Smooth muscle cell of the brain vasculature (primary cell): ENCODE measurements at regions not wholly inside any gene's neighbourhood (a gene's known extent, or its start where the extent isn't known, plus 50 kb on each side); places are given as distances from the start of the nearest gene placed in this dataset.

Source experiments
- DNase-seq: peaks from one replicate; pipeline ENCODE4 v3.0.0-alpha.2; 2012; ENCODE audit warnings: low read depth, low spot score

DNA sequence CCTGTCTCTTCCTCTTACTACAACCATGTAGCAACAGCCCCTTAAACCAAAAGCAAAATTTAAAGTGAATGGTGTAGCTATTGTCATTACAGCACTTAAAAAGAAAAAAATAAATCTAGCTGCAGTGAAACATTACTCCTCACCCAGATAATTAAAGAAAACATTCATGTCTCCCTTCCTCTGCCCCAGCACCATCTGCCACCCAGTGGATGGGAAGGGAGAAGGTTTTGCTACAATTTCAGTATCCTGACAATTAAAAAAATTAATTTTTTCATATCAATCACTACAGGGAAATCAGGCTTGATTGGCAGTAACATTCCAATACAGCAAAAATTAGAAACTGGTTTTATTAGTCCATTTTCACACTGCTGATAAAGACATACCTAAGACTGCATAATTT lies 147.4 kb upstream of the PUM3 start:
- DNase-seq = no peak

DNA sequence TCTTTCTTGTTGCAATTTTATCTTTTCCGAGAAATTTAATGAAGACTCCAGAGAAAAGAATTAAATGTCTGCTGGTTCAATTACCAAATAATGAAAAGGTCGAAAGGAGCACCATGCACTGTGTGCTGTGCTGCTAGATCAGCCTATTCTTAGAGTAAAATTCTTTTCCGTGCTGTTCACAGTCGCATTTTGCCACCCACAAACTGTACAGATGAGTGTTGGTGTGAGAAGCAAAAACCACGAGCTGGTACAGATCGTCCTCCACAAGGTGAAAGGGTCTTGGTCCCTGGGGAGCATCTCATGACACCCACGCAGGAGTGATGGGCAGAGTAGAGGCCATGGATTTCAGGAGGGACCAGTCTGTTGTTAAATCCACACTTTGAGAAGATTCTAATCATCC lies 143.8 kb upstream of the PUM3 start:
- DNase-seq = no peak

DNA sequence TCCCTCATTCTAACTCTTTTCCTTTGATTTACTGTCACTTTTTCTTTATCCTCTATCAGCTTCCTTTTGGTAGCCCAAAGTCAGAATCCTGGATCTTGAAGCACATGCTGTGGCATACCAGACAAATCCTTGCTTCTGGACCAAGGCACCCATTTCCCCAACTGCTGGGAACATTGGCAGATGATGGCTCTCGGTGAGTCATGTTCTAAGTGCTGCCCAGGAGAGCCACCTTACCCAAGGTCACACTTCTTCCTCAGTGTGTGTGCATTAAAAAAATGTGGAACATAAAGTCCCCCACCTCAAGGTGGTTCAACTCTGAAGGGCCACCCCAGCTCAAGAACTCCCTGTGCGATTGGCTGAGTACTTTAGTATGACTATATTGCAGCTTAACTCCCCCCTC lies 141.4 kb upstream of the PUM3 start:
- no peak for DNase-seq

DNA sequence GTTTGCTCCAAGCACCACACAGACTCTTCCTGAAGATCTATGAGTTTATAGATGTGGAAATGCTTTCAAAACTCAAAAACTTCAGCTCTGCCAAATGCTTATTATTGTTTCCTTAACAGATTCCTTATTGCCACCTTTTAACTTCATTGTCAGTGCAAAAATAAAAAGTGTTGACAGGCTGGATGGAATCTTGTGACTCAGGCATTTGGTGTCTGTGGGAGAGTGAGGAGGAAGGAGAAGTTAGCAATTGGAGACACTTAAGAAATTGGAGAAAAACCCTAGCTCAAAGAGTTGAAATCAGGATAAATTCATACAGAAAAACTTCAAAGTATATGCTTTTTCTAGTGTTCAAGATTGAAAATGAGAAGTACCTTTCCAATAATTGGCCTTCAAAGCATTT lies 140.6 kb upstream of the PUM3 start:
- no peak for DNase-seq

DNA sequence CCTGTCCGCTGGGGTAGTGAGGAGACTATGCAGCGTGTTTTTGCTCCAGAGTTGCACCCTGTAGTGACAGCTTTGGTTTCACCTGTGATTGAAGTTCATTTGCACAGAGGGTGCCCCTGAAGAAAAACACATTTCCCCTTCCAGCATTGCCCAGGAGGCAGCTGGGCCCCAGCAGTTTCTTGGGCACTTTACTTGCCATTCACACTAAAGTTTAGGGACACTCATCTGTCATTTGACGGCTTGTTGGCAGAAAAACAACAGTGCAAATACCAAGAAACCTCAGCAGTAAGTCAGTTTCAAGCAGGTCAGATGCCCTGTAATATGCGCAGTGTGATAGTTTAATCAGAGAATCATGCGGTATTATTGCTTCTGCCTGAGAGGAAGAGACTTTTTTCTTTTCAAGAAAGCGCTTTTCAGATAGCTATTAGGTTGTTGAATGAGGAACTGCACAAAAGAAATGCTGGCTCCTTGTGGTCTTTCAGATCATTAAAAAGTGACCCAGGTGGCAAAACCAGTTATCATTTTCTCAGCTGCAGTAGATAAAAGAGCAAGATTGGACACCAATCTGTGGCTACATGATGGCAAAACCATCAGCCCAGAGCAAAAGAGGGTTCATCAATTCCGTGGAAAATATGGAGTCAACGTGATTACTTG lies 136.2 kb upstream of the PUM3 start:
- no peak for DNase-seq

DNA sequence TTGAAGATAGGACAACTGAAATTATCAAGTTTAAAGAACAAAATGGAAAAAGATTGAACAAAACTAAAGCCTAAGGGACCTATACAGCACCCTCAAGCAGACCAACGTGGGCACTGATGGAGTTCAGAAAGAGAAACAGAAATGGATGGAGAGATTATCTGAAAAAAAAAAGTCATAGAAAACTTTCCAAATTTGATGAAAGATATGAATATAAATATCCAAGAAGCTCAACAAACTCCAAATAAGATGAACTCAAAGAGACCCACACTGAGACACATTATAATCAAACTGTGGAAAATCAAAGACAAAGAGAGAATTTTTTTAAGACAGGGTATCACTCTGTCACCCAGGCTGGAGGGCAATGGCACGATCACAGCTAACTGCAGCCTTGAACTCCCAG lies 128.6 kb upstream of the PUM3 start:
- no peak for DNase-seq

DNA sequence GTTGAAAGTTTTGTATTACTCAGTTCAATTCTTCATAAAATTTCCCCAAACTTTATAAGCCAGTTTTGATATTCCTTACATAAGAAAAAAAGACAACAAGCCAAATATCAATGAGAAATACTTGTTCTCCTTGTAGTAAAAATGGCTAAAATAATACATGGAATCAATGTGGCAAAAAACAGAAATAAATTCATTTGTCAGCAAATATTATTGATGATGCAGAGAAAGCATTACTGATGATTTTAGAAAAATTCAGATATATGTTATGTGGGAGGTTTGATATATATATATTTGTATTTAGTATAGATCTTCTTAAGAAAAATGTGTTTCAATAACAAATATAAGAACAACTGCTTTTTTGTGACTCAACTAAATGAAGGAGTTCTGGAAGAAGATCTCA lies 127.0 kb upstream of the PUM3 start:
- no peak for DNase-seq

DNA sequence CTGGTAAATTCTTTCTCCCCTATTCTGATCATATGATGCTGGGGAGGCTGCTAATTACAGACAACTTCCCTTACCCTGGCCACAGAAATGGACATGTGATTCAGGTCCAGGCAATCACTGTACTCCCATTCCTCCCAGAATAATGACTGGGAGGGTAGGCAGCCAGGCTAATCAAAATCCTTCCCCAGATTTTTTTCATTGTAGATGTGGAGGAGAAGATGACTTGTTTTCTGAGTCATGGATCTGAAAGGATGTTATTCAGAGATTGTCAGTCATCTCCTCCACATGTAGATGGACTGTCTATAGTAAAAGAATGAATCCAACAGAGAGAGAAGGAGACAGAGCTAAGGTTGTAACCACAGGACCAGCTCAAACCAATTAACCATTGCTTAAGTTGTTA lies 123.9 kb upstream of the PUM3 start:
- DNase-seq = no peak

DNA sequence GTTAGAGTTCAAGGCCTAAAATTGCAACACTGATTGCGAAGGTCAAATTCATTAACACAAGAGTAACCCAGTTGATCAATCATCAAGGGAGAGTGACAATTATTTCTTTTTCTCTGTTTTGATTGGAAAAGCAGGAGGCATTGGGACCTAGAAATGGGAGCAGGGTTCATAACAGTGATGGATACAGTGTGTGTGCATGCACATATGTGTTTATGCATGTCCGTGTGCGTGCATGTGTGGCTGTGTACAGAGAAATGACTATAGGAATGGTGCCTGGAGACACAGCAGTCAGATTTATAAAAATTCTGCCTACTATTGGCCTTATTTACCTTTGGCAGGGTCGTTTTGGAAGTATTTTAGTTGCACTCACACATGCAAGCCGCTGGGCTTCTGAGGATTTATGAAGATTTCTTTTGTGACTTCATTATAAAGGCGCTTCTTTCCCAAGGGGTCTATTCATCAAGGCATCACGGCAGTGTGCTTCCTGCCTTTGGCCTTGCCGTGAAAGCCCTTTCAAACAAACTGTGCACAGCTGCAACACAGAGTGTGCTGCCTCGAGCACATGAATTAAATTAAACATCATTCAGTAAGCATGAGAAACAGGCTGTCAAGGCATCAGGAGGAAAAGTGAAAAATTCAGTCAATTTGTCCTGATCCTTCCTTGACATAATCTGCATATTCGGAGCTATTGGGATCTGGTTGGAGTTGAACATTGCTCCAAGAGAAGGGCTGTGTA lies 122.8 kb upstream of the PUM3 start:
- no peak for DNase-seq

DNA sequence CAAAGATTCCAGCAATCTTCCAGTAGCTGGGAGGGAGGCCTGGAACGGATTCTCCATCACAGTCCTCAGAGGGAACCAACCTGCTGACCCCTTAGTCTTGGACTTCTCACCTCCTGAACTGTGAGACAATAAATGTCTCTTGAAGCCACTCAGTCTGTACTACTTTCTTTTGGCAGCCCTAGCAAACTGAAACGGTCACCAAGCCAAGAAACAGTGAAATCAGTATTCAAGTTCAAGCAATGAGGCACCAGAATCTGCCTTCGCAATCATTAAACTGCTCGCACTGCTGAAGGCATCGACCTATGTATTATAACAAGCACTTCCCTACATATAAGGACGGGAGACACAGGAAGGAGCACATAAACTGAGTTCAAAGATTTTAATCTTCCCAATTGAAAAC lies 120.6 kb upstream of the PUM3 start:
- no peak for DNase-seq

DNA sequence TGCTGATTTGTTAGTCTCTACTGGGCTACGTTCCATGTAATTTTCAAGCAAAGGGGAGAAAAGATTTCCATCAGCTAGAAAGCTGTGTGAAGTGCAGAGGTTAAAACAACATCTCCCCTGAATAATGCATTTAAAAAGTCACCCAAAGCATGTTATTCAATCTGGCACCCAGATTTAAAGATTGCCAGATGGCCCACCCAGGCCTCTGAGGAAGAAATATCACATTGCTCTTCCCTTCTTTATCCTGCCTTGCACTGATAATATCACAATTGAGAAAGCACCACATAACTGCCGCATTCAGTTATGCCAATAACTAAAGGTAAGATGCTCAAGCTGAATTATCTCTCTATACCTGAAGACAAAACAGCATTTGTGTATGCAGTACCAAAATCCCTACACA lies 119.4 kb upstream of the PUM3 start:
- DNase-seq = no peak

DNA sequence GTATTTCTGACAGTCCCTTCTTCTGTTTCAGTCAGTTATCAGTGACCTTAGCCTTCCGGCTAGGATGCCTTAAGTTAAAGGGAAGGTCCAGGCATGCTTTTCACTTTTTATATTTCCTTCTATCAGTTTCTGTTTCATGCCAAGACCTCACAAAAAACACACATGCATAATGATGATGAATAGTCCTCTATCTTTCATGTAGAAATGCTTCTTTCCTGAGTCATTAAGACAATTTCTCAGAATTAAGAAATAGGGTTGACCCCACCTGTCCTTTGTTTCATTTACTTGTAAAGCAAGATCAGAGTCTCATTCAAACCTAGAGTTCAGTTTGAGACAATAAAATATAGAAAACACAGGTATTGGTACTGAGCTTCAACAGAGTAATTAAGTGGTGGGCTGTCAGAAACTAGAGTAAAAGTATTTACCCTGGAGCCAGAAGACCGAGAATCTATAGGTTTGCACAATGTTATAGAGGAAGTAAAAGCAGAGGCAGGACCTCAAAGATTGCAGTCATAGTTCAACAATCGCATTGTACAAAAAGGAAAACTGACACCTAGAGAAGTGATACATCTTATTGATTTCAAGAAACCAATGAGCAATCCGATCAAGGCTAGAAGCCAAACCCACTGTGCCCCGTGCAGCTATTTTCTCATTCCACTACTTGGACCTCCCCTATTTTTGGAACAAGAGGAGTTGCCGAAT lies 118.7 kb upstream of the PUM3 start:
- DNase-seq = no peak

DNA sequence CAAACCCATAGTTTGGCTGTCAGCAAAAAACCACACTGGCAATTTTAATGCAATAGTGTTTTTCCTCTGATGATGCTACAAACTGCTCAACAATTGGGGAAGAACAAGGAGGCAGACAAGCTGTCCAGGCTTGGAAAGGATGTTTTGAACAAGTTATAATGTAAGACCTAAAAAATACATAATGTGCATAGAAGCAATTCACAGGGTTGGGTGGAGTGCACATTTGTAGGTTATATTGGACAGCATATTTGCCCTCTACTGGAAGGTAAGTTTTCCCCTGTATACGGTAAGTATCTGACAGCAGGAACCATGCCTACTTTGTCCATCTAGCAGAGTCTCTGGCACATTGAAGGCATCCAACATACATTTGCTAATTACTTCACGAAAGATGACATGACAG lies 114.3 kb upstream of the PUM3 start:
- no peak for DNase-seq

DNA sequence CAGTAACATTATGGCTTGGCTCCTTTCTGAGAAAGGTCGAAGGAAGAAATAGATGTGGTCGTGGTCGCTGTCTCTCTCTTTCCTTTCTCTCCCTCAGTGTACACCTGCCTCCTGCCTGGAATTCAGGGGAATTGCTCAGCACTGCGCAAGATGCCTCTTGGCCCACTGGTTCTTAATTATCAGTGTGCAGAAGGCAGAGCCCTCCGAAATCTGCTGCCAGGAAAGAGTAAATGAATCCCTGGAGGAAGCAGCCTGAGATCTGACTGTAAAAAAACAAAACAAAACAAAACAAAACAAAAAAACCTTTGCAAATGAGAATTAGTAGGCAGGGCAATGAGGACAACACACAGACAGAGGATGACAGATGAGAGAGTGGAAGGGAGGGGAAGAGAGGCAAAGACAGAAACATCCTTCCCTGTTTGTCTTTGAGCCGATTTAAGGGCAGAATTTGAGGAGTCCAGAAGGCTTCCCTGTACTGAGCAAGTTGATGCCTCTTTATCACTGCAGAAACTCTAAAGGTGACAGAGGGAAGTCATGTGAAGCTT lies 113.8 kb upstream of the PUM3 start:
- DNase-seq = no peak

DNA sequence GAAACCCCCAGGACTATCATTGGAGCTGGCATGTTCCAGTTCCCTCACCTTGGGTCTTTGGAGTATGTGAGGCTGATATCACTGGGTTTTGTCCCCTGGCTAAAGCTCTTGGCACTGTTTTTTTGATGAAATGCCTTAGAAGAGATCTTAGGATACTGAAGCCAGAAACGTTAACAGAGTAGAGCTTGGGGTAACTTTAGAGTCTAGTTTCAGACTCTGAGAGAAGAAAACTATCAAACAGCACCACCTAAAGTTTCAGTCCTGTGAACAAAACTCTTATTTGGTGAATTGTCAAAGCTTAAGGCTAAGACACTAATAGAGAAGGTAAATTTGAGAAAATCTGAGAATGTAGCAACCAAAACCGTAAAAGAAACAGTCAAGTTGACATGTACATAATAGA lies 111.7 kb upstream of the PUM3 start:
- no peak for DNase-seq

DNA sequence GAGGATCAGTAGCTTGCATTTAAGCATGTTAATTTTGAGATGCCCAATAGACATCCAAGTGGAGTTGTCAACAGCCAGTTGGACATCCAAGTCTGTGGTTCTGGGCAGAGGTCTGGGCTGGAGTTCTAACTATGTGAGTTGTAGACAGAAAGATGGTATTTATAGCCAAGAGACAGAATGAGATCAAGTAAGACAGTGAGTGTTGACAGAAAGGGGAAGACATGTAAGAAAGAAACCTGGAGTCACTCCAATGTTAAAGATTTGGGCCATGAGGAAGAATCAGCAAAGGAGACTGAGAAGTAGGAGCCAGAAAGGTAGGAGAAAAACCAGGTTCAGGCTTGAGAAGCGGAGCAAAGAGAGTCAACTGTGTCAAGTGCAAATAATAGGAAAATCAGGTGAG lies 95.5 kb upstream of the PUM3 start:
- no peak for DNase-seq

DNA sequence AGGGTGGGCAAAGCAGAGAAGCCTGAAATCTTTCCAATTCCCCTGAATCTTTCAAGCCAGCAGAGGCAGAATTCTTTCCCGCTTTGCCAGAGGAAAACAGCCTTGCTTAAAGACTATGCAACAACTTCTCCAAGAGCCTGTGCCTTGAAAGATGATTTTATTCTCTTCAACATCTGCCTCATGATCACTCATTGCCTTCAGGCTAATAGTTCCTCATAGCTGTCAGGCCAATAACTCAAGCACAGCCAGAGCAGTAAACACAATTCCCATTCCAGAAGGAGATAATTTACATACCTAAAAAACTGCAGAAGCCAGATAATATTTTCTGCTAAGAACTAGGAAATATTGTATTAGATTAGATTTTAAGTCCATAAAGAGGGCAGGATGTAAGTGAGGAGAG lies 92.3 kb upstream of the PUM3 start:
- DNase-seq = no peak

DNA sequence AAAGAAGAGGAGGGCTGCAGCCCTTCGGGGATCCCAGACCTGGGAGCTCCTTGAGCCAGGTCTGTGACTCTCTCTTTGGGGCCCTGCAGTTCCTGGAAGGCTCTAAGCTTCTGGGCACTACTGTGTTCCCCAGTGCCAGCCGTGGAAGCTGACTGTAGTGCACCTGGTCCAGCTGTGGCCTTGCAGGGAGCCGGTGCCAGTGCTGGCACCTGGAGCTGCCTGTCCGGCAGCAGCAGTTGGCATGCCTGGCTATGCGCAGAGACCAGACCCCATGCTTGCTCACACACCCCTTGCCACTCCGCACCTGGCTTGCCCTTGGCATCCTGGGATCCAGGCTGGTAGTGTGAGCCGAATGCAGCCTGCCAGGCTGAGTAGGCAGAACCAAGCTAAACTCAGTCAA lies 91.0 kb upstream of the PUM3 start:
- DNase-seq = no peak

DNA sequence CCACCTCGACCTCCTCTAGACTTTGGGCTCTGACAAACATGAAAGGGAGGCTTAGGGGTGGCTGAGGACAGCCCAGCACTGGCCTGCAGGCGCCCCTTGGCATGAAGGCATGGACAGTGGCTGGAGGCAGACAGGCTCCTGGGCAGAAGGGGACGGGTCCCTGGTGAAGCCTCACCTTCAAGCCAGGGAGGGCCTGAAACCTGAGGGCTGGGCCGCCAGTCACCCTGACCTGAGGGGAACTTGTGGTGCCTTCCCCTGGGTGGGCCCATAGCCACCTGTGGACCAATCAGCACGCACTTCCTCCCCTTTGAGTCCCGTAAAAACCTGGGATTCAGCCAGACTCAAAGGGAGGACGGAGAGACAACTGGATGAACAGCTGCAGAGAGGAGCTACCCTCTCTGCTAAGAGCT lies 90.4 kb upstream of the PUM3 start:
- DNase-seq = no peak

DNA sequence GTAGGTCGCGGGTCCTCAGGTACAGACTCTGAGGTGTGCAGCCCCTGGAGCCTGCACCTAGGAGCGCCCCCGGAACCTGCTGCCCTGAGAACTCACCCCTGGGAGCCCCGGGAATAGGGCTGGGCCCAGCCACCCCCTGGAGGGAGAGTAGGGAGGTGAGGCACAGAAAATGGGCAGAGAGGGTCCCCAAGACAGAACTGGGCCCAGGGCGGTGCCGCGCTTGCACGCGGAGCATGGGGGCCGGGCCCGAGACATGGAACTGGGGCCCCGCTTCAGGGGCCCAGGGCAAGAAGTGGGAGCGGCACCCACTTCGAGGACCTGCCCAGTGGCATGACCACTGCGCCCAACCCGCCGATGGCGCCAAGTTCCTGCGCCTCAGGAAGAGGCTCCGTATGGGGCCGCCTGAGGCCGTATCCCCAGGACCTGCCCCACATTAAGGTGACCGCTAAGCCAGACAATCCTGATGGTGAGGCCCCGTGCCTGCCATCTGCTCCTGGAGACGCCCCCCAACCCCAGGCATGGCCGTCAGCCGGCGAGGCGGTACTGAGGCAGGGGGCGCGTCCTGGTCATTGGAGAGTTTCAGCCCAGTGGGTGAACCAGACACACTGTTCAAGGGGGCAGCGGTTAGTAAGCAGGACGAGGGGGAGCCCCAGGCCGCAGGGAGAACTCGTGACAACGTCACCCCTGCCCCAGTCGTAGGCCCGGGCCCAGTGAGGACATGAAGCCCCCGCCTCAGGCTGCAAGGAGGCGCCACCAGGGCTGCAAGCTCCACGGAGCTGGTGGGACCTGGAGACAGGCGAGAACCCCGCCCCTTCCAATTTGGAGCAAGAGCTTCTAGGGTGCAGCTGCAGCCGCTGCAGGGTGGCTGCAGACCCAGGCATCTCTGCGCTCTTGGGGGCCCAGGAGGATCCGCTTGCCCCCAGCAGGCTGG lies 89.5 kb upstream of the PUM3 start:
- no peak for DNase-seq

DNA sequence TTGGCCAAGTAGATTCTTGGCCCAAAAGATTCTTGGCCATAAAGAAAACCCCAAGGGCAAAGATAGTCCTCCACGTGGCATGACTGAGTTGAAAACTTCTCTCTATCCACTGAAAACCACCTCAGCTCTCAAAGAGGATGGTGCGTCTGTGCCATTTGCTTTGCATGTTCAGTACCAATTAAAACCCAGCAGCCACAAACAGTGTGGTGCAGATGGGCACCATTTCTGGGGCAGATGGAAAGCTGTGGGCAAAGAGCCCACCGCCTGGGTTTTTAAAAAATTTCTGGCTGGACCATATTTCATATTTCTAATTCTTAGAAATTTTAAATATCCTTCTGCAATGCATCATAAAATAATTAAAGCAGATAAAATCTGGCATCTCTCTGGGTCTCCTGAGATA lies 84.5 kb upstream of the PUM3 start:
- DNase-seq = no peak

DNA sequence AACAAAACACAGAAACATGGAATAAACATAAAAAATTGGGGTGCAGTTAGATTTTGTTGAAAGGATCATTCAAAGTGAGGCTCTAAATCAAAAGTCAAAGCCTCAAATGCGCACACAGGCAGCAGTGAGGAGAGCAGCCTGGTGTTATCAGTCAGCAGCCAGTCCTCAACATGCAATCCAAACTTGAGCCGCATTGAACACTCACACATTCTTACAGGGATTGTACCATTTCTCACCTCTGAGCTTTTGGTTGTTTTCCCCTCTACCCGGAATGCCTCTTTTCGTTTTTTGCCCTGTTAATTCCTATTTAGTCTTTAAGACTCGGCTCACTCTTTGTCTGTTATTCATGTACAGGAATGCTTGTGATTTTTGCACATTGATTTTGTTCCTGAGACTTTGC lies 81.1 kb upstream of the PUM3 start:
- DNase-seq = no peak
